NCI-H524 treated with DMSO at 0.1 percent for 48 hours (cell line): ENCODE measurements at regions not wholly inside any gene's neighbourhood (a gene's known extent, or its start where the extent isn't known, plus 50 kb on each side); places are given as distances from the start of the nearest gene placed in this dataset.
"Not testable (repeated sequence)": the region's sequence is repeated elsewhere in the genome, so short reads cannot be mapped to it uniquely, and the experiment has no call there.

Experiments used
- DNase-seq: peaks from one replicate; lab custom pipeline; 2025; lab: John Stamatoyannopoulos, UW

GRCh38 chr9:761793-762560 lies 79.5 kb upstream of the DMRT1 start:
- no peak for DNase-seq

GRCh38 chr9:763692-764091 lies 77.8 kb upstream of the DMRT1 start:
- DNase-seq = no peak

GRCh38 chr9:764105-764524 lies 77.4 kb upstream of the DMRT1 start:
- peak; percentile 71 for DNase-seq

GRCh38 chr9:764986-765385 lies 76.5 kb upstream of the DMRT1 start:
- DNase-seq = no peak

- not testable (repeated sequence) for DNase-seq
These were observed 74.4 kb upstream of the DMRT1 start for GRCh38 chr9:767061-767561.

- DNase-seq = no peak
These were observed 65.4 kb upstream of the DMRT1 start for GRCh38 chr9:776086-776485.

- no peak for DNase-seq
These were observed 63.5 kb upstream of the DMRT1 start for GRCh38 chr9:777978-778377.

GRCh38 chr9:784202-784601 lies 57.3 kb upstream of the DMRT1 start:
- no peak for DNase-seq

GRCh38 chr9:784916-785315 lies 56.6 kb upstream of the DMRT1 start:
- no peak for DNase-seq

GRCh38 chr9:785997-786396 lies 55.5 kb upstream of the DMRT1 start:
- no peak for DNase-seq

- no peak for DNase-seq
These were observed 55.1 kb upstream of the DMRT1 start for GRCh38 chr9:786405-786804.

- DNase-seq = no peak
These were observed 52.7 kb upstream of the DMRT1 start for GRCh38 chr9:788777-789176.
